ENCODE measurements at regions not wholly inside any gene's neighbourhood (a gene's known extent, or its start where the extent isn't known, plus 50 kb on each side); places are given as distances from the start of the nearest gene placed in this dataset.

DNA sequence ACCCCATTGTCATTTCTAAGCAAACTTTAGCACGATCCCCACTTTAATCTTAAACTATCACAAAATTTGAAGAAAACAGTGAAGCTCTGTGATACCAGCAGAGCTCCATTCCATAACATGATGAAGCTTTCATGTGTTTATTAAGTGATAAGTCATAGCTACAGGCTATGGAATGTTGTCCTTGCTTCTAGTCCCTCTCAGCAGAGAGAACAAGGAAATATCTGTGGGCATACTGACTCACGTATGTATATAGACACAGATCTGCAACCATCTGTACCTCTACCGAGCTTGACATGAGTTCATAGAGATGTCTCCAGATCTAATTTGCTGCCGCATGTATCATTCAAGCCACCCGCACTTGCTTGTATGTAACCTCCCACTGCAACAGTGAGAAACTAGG, 588.9 kb downstream of the ETS1 start:
- no peak for DNase-seq (ENCODE audit: low read depth in 4 of 6, low spot score in 6 of 6)
- Histone ChIP-seq H3K27ac (ENCODE audit: low read depth, low read length) (no peak overlapping the region), H3K36me3 (ENCODE audit: control insufficient read depth, insufficient read depth, low read length) (no peaks in the 10 kb centered on the region), H3K4me3 (ENCODE audit: low read depth, low read length) (no peak overlapping the region), H3K4me1 (ENCODE audit: control insufficient read depth, insufficient read depth, low read length) (no peaks in the 10 kb centered on the region), H3K9me3 (ENCODE audit: control insufficient read depth, insufficient read depth, low read length) (no peaks in the 10 kb centered on the region), H3K27me3 (ENCODE audit: control insufficient read depth, insufficient read depth, low read length) (no peaks in the 10 kb centered on the region)
- 96% methylated on average over 4 of the region's 5 CpGs for WGBS (ENCODE audit: insufficient coverage)

- no CpG with 5 or more reads among the region's 2 CpGs for WGBS (ENCODE audit: insufficient coverage)
- no peaks in the 10 kb centered on the region for H3K4me1 ChIP-seq (ENCODE audit: control insufficient read depth, insufficient read depth, low read length)
- no peaks in the 10 kb centered on the region for H3K9me3 ChIP-seq (ENCODE audit: control insufficient read depth, insufficient read depth, low read length)
- H3K27me3 ChIP-seq (ENCODE audit: control insufficient read depth, insufficient read depth, low read length): no peaks in the 10 kb centered on the region
- no peak overlapping the region for H3K4me3 ChIP-seq (ENCODE audit: low read depth, low read length)
- peak in 1 of 6 donors; percentile 70 for DNase-seq (ENCODE audit: low read depth in 4 of 6, low spot score in 6 of 6)
- no peaks in the 10 kb centered on the region for H3K36me3 ChIP-seq (ENCODE audit: control insufficient read depth, insufficient read depth, low read length)
- no peak overlapping the region for H3K27ac ChIP-seq (ENCODE audit: low read depth, low read length)
Measured at GRCh38 chr11:127997594-127997993, 589.8 kb downstream of the ETS1 start.

DNA sequence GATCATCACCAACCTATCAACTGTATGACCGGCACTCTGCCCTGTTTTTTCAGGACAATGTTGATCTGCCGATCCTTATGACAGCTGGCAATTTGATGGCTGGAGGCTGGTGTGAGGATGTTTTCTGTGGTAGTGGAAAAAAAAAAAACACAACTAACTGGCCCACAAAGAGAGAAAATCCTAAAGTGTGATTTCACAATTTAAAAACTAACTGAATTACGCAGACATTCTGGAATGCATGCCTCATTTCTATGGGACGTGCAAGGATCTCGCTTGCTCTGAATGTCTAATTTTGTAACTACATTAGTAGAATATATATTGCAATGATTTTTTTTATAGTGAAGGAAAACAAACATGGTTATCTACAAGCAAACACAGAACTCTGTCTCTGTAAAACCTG, 590.5 kb downstream of the ETS1 start:
- H3K36me3 ChIP-seq (ENCODE audit: control insufficient read depth, insufficient read depth, low read length): no peaks in the 10 kb centered on the region
- no peaks in the 10 kb centered on the region for H3K27me3 ChIP-seq (ENCODE audit: control insufficient read depth, insufficient read depth, low read length)
- no peak for DNase-seq (ENCODE audit: low read depth in 4 of 6, low spot score in 6 of 6)
- no peaks in the 10 kb centered on the region for H3K9me3 ChIP-seq (ENCODE audit: control insufficient read depth, insufficient read depth, low read length)
- H3K4me3 ChIP-seq (ENCODE audit: low read depth, low read length): no peak overlapping the region
- no peaks in the 10 kb centered on the region for H3K4me1 ChIP-seq (ENCODE audit: control insufficient read depth, insufficient read depth, low read length)
- H3K27ac ChIP-seq (ENCODE audit: low read depth, low read length): no peak overlapping the region
- WGBS (ENCODE audit: insufficient coverage): no CpG with 5 or more reads among the region's 5 CpGs

DNA sequence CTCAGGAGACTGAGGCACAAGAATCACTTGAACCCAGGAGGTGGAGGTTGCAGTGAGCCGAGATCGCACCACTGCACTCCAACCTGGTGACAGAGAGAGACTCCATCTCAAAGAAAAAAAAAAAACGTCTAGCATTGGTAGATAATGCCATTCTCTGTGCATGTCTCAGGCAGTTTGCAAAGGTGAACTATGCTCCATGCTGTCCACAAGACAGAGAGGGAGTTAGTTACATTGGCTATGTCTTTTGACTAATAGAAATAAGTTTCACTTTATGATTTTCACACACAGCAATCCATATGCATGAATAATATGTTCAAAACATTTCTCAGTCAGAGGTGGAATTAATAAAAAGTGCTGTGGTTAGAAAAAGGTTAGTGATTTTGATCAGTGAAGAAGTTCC, 591.4 kb downstream of the ETS1 start:
- no peak overlapping the region for H3K27ac ChIP-seq (ENCODE audit: low read depth, low read length)
- H3K27me3 ChIP-seq (ENCODE audit: control insufficient read depth, insufficient read depth, low read length): no peaks in the 10 kb centered on the region
- no peak for DNase-seq (ENCODE audit: low read depth in 4 of 6, low spot score in 6 of 6)
- no peaks in the 10 kb centered on the region for H3K4me1 ChIP-seq (ENCODE audit: control insufficient read depth, insufficient read depth, low read length)
- H3K9me3 ChIP-seq (ENCODE audit: control insufficient read depth, insufficient read depth, low read length): no peaks in the 10 kb centered on the region
- H3K36me3 ChIP-seq (ENCODE audit: control insufficient read depth, insufficient read depth, low read length): no peaks in the 10 kb centered on the region
- 100% methylated on average over 2 of the region's 3 CpGs for WGBS (ENCODE audit: insufficient coverage)
- H3K4me3 ChIP-seq (ENCODE audit: low read depth, low read length): no peak overlapping the region

GRCh38 chr11:127994736-127995135, 592.6 kb downstream of the ETS1 start:
- H3K4me1 ChIP-seq (ENCODE audit: control insufficient read depth, insufficient read depth, low read length): no peaks in the 10 kb centered on the region
- no peaks in the 10 kb centered on the region for H3K36me3 ChIP-seq (ENCODE audit: control insufficient read depth, insufficient read depth, low read length)
- no peaks in the 10 kb centered on the region for H3K9me3 ChIP-seq (ENCODE audit: control insufficient read depth, insufficient read depth, low read length)
- WGBS (ENCODE audit: insufficient coverage): 83% methylated on average over 1 of the region's 4 CpGs
- no peaks in the 10 kb centered on the region for H3K27me3 ChIP-seq (ENCODE audit: control insufficient read depth, insufficient read depth, low read length)
- no peak overlapping the region for H3K4me3 ChIP-seq (ENCODE audit: low read depth, low read length)
- no peak overlapping the region for H3K27ac ChIP-seq (ENCODE audit: low read depth, low read length)
- DNase-seq (ENCODE audit: low read depth in 4 of 6, low spot score in 6 of 6): no peak

DNA sequence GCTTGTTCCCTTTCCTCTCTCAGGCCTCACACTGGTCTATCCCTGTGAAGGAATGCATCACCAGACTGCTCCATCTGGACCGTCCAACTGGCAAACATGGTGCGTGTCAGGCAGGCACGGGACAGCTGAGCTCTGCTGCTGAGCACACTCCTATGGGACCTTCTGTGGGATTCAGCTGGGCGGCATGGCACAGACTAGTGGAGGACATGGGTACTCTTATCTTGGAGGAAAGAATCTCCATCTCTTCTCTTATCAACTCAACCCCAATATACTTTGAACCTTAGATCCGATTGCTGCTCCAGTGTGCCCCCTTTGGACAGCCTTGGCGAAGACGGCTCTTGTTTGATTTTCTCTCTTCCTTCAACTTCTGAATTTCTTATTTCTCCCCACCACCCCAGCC, 593.6 kb downstream of the ETS1 start:
- no peaks in the 10 kb centered on the region for H3K36me3 ChIP-seq (ENCODE audit: control insufficient read depth, insufficient read depth, low read length)
- no peak for DNase-seq (ENCODE audit: low read depth in 4 of 6, low spot score in 6 of 6)
- WGBS (ENCODE audit: insufficient coverage): 87% methylated on average over 3 of the region's 7 CpGs

GRCh38 chr11:127993281-127993680, 594.1 kb downstream of the ETS1 start:
- no peak for DNase-seq (ENCODE audit: low read depth in 4 of 6, low spot score in 6 of 6)
- 79% methylated on average over 3 of the region's 5 CpGs for WGBS (ENCODE audit: insufficient coverage)
- Histone ChIP-seq H3K36me3 (ENCODE audit: control insufficient read depth, insufficient read depth, low read length) (no peaks in the 10 kb centered on the region), H3K4me3 (ENCODE audit: low read depth, low read length) (no peak overlapping the region), H3K27ac (ENCODE audit: low read depth, low read length) (no peak overlapping the region), H3K9me3 (ENCODE audit: control insufficient read depth, insufficient read depth, low read length) (no peaks in the 10 kb centered on the region), H3K27me3 (ENCODE audit: control insufficient read depth, insufficient read depth, low read length) (no peaks in the 10 kb centered on the region), H3K4me1 (ENCODE audit: control insufficient read depth, insufficient read depth, low read length) (no peaks in the 10 kb centered on the region)

More for the DNA sequence above, 593.6 kb downstream of the ETS1 start:
- Histone ChIP-seq H3K4me1 (ENCODE audit: control insufficient read depth, insufficient read depth, low read length) (no peaks in the 10 kb centered on the region), H3K27me3 (ENCODE audit: control insufficient read depth, insufficient read depth, low read length) (no peaks in the 10 kb centered on the region), H3K9me3 (ENCODE audit: control insufficient read depth, insufficient read depth, low read length) (no peaks in the 10 kb centered on the region), H3K27ac (ENCODE audit: low read depth, low read length) (no peak overlapping the region), H3K4me3 (ENCODE audit: low read depth, low read length) (no peak overlapping the region)

DNA sequence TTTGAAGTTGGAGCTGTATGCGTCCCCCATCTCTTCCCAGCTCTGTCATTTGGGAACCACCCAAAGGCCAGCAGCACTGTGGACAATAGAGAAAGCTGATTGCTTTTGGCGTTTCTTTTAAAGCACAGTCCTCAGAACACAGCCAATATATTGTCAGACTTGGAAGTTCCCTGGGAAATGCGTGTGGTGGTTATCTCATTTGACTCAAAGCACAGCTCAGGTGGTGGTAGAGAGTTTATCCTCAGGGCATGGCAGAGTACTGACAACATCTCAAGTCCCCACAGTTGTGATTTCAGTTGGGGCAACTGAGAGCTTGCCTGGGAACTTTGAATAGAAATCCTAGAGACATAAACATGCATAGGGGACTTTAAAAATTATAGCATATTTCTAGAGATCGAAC, 601.3 kb downstream of the ETS1 start:
- no peak overlapping the region for H3K27ac ChIP-seq (ENCODE audit: low read depth, low read length)
- no peak for DNase-seq (ENCODE audit: low read depth in 4 of 6, low spot score in 6 of 6)
- H3K4me3 ChIP-seq (ENCODE audit: low read depth, low read length): no peak overlapping the region
- WGBS (ENCODE audit: insufficient coverage): 80% methylated on average over 1 of the region's 4 CpGs
- no peaks in the 10 kb centered on the region for H3K36me3 ChIP-seq (ENCODE audit: control insufficient read depth, insufficient read depth, low read length)
- no peaks in the 10 kb centered on the region for H3K4me1 ChIP-seq (ENCODE audit: control insufficient read depth, insufficient read depth, low read length)
- no peaks in the 10 kb centered on the region for H3K27me3 ChIP-seq (ENCODE audit: control insufficient read depth, insufficient read depth, low read length)
- H3K9me3 ChIP-seq (ENCODE audit: control insufficient read depth, insufficient read depth, low read length): peaks cover 3% of the 10 kb centered on the region

DNA sequence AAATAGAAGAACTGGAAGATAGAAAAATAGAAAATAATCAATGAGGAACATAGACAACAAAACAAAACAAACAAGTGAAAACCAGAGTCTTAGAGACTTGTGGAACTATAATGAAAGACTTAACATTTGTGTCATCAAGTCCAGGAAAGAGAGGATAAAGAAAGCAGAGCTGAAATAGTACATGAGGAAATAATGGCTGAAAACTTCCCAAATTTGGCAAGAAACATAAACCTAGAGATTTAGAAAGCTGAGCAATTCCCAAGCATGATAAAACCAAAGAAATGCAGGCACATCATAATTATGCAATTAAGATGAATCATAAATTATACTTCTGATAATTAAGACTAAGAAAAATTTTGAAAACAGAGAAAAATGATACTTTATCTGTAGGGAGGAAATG, 614.5 kb downstream of the ETS1 start:
- Histone ChIP-seq H3K36me3 (ENCODE audit: control insufficient read depth, insufficient read depth, low read length) (no peaks in the 10 kb centered on the region), H3K4me1 (ENCODE audit: control insufficient read depth, insufficient read depth, low read length) (no peaks in the 10 kb centered on the region), H3K27me3 (ENCODE audit: control insufficient read depth, insufficient read depth, low read length) (no peaks in the 10 kb centered on the region), H3K27ac (ENCODE audit: low read depth, low read length) (no peak overlapping the region), H3K9me3 (ENCODE audit: control insufficient read depth, insufficient read depth, low read length) (no peaks in the 10 kb centered on the region), H3K4me3 (ENCODE audit: low read depth, low read length) (no peak overlapping the region)
- no peak for DNase-seq (ENCODE audit: low read depth in 4 of 6, low spot score in 6 of 6)

GRCh38 chr11:127971448-127971847, 615.9 kb downstream of the ETS1 start:
- Histone ChIP-seq H3K9me3 (ENCODE audit: control insufficient read depth, insufficient read depth, low read length) (no peaks in the 10 kb centered on the region), H3K4me3 (ENCODE audit: low read depth, low read length) (no peak overlapping the region), H3K36me3 (ENCODE audit: control insufficient read depth, insufficient read depth, low read length) (no peaks in the 10 kb centered on the region), H3K27ac (ENCODE audit: low read depth, low read length) (no peak overlapping the region), H3K4me1 (ENCODE audit: control insufficient read depth, insufficient read depth, low read length) (no peaks in the 10 kb centered on the region), H3K27me3 (ENCODE audit: control insufficient read depth, insufficient read depth, low read length) (no peaks in the 10 kb centered on the region)
- no peak for DNase-seq (ENCODE audit: low read depth in 4 of 6, low spot score in 6 of 6)
- WGBS (ENCODE audit: insufficient coverage): 95% methylated on average over 3 of the region's 5 CpGs
